Left lobe of liver (tissue), 2 donors: ENCODE measurements at regions not wholly inside any gene's neighbourhood (a gene's known extent, or its start where the extent isn't known, plus 50 kb on each side); places are given as distances from the start of the nearest gene placed in this dataset.
A peak's percentile ranks its signal among the peaks of the same experiment; 100 is the strongest.

ENCODE experiments used
- ATAC-seq: fragments of 200-7000 bp; cut with Tn5 transposase; one replicate; pipeline ENCODE4 v1.9.1; 2020; ENCODE audit warnings: mild to moderate bottlenecking, moderate library complexity
- DNase-seq: peaks from one replicate; pipeline ENCODE4 v3.0.0-alpha.2; 2020; ENCODE audit warnings: low spot score
- donor health status: DM: no; HTN: no; CAD: no; lungs with moderate emphysema.
- donor health status: DM: no; HTN: yes; CAD: no.

GRCh38 chr10:107471911-107472310 is 307.4 kb upstream of the SORCS1 start:
- ATAC-seq: no peak
- DNase-seq: no peak

- no peak for ATAC-seq
- DNase-seq: no peak
These were observed 289.1 kb upstream of the SORCS1 start for GRCh38 chr10:107453561-107453960.

DNA sequence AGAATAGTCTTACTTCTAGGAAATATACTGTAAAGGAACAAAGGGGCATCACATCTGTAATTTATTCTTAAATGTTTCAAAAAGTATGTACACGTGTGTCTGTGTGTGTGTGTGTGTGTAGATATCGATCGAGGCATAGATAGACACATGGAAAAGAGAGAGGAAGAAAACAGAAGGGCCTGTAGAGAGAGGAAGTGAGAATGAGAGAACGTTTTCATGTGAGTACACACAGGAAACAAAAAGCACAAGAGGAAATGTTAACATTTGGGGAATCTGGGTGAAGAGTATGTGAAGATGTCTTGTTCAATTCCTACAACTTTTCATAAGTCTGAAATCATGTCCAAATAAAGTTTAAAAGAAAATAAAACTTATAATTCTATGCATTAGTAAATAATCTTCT is 286.5 kb upstream of the SORCS1 start:
- ATAC-seq (no peak), DNase-seq (no peak)

DNA sequence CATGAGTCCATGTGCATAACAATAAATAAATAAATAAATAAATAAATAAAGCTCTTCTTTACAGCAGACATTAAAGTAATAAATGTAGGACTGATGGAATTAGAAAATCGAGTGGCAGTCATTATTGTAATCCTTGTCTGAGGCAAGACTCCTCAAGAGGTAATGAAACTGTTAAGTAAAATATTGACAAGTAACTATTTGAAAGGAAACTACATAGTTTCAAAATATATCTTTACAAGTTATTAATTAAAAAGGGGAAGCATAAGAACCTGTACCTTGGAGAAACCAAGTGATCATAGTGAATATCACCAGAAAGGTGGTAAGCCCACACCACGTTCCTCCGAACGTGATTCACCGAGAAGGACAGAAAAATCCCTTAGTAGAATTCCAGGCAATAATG is 285.6 kb upstream of the SORCS1 start:
- DNase-seq (no peak), ATAC-seq (no peak)

- DNase-seq (no peak), ATAC-seq (no peak)
These were observed 279.9 kb upstream of the SORCS1 start for GRCh38 chr10:107444443-107444842.

GRCh38 chr10:107443813-107444212 is 279.3 kb upstream of the SORCS1 start:
- DNase-seq: no peak
- no peak for ATAC-seq

- no peak for DNase-seq
- ATAC-seq: no peak
These were observed 278.8 kb upstream of the SORCS1 start for GRCh38 chr10:107443326-107443725.

GRCh38 chr10:107442035-107442505 is 277.6 kb upstream of the SORCS1 start:
- DNase-seq (no peak), ATAC-seq (no peak)

DNA sequence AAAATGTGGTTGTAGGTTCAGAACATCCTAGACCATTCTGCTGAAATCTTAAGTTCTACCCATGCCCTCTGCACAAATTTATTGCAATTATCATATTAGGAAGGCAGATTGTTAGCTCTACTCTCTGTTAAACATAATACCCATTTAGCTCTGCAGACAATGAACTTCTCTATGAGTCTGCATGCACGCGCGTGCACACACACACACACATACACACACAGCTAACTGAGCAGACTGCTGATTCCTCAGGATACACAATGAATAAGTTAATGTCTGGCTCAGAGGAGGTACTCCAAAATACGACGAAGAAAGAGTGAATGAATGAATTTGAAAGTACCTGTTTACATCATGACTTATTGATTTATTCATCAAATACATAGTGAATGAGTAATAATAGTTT is 276.2 kb upstream of the SORCS1 start:
- ATAC-seq (no peak), DNase-seq (no peak)

- no peak for DNase-seq
- no peak for ATAC-seq
These were observed 273.4 kb upstream of the SORCS1 start for GRCh38 chr10:107437921-107438320.

DNA sequence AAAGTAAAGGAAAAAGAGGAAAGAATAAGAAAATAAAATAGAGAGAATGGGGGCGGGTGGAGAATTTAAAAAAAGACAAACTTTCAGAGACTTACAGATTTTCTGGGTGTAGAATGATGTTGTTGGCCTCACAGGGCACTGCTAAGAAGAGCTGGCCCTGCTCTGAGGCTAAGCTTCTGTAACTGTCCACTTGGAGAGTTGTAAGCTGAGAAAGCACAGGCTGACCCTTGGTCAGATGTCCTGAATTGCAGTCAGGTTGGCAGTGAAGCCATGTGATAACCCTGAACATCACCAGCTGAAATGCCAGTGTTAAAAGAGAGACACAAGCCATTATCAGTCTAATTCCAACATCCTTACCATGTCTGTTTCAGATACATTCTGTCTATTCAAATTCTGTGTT is 272.1 kb upstream of the SORCS1 start:
- peak; percentile 75 for ATAC-seq

GRCh38 chr10:107434854-107435253 is 270.3 kb upstream of the SORCS1 start:
- ATAC-seq (no peak), DNase-seq (no peak)

More for the DNA sequence above, 272.1 kb upstream of the SORCS1 start:
- DNase-seq: no peak

DNA sequence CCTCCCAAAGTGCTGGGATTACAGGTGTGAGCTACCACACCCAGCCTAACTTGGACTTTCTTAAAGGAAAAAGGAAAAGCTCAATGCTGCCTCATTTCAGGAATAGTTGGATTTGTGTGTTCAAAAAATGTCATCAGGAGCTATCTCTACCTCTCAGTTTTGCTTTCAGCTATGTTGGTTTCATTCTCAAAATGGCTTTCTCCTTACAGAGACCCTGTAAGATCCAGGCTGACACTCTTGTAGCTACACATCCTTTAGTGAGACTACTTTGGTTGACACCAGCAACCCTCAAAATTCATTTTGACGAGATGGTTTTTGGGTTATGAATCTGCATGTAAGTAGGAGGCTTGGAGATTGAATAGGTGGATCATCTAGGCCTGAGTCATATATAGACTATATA is 269.7 kb upstream of the SORCS1 start:
- no peak for DNase-seq
- ATAC-seq: no peak

GRCh38 chr10:107433605-107434004 is 269.1 kb upstream of the SORCS1 start:
- DNase-seq: no peak
- ATAC-seq: no peak

- DNase-seq: no peak
- no peak for ATAC-seq
These were observed 265.9 kb upstream of the SORCS1 start for GRCh38 chr10:107430446-107430845.

- no peak for DNase-seq
- ATAC-seq: no peak
These were observed 262.5 kb upstream of the SORCS1 start for GRCh38 chr10:107427016-107427415.

- peak; percentile 84 for ATAC-seq
- no peak for DNase-seq
These were observed 261.5 kb upstream of the SORCS1 start for GRCh38 chr10:107425931-107426553.

DNA sequence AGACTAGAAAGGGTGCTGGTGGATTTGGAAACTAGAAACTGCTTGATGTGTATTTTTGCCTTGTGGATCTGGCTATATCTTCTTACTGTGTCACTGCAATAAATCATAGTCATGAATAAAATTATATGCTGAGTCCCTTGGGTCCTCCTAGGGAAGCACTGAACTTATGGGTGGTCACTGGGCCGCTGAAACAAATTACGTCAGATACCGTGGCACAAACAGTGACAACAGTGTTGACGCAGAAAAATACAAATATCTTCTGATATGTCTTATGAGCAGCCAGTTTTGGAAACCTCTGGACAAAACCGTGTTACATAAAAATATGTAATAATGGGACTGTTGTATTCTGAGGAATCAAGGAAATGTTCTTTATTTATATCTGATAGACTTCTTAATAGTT is 260.1 kb upstream of the SORCS1 start:
- ATAC-seq: no peak
- DNase-seq: no peak

DNA sequence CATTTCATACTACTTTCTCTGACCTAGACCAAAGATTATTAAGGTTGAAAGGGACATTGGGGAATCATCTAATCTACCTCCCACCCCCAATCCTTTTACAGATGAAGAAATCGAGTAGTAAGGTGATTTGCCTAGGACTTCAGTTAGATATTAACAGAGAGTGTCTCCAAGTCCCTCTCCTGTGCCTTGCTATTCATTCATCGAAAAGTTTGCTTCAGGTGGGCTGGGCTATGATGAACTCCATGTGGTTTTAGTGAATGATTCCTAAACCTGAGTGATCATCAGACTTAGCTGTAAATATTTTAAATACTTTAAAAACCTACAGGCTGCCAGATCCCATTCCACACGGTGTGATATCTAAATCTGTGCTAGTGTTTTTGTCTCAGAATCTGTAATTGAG is 259.4 kb upstream of the SORCS1 start:
- no peak for ATAC-seq
- no peak for DNase-seq

DNA sequence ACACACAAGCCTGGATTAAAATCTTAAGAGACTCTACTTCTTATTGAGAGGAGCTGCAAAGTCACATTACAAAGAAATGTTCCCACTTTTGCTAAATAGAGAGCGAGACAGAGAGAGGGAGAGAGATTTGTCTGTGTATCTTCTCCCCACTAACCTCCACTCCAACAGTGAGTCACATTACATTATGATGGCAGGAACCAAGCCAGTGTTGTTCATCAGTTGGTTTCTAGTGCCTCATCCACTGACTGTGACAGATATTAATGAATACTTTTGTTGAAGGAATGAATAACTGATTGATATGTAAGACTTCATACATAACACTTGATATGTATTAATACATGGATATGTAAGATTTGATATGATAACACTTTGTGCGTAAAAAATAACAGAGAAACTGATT is 258.2 kb upstream of the SORCS1 start:
- ATAC-seq (no peak), DNase-seq (no peak)

GRCh38 chr10:107420196-107420595 is 255.7 kb upstream of the SORCS1 start:
- ATAC-seq (no peak), DNase-seq (no peak)

- DNase-seq (no peak), ATAC-seq (no peak)
These were observed 253.7 kb upstream of the SORCS1 start for GRCh38 chr10:107418085-107418806.

DNA sequence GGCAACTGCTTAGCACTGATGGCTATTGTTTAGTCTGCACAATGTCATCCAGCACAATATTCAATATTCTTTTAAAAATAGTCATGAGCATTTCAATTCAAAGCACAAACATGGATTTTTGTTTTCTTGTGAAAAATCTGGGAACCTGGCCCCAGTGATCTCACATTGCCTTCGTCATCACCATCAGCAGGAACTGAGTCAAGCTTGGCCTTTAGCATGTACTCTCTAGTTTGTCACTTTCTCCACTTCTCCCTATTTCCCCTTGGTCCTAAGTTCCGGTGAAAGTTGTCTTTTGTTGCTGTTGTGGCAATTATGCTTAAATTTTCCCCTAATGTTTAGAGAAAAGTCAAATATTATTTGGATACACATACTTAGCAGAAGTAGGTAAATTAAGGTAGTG is 252.9 kb upstream of the SORCS1 start:
- DNase-seq: no peak
- no peak for ATAC-seq
